Peyer's patch (tissue), 4 donors: ENCODE measurements at regions not wholly inside any gene's neighbourhood (a gene's known extent, or its start where the extent isn't known, plus 50 kb on each side); places are given as distances from the start of the nearest gene placed in this dataset.

Experiments used
- DNase-seq, 3 donors: peaks; one replicate each; pipeline ENCODE4 v3.0.0-alpha.2; 2017 to 2019
- H3K27ac ChIP-seq, 4 donors: fragments of 200-600 bp; sonication (generic); one replicate each; pipeline ENCODE4 v1.5.1; 2016 to 2019
- H3K27me3 ChIP-seq, 2 donors: fragments of 200-600 bp; sonication (generic); one replicate each; pipeline ENCODE4 v1.5.1; 2019
- H3K36me3 ChIP-seq, 3 donors: fragments of 200-600 bp; sonication (generic); one replicate each; pipeline ENCODE4 v1.5.1; 2016 to 2019
- H3K4me1 ChIP-seq, 4 donors: fragments of 200-600 bp; sonication (generic); one replicate each; pipeline ENCODE4 v1.5.1; 2016 to 2019
- H3K4me3 ChIP-seq, 4 donors: fragments of 200-600 bp; sonication (generic); 1 replicate in 3 of 4; 2 replicates in 1 of 4; pipeline ENCODE4 v1.5.1; 2016 to 2019; ENCODE audit warnings: mild to moderate bottlenecking in 1 of 4
- H3K9me3 ChIP-seq, 4 donors: fragments of 200-600 bp; sonication (generic); one replicate each; pipeline ENCODE4 v1.5.1; 2016 to 2019; ENCODE audit warnings: mild to moderate bottlenecking in 1 of 4
- CTCF ChIP-seq, 6 experiments: fragments of 450-650 bp in 4 of 6; fragments of 200-600 bp in 2 of 6; sonication (generic) in 1 of 6; IDR thresholded peaks; one replicate each; pipeline ENCODE4 v1.5.1; 2017 to 2019; ENCODE audit warnings: antibody characterized with exemption in 6 of 6, mild to moderate bottlenecking in 3 of 6, moderate library complexity in 1 of 6
- POLR2A ChIP-seq, 2 donors: fragments of 450-650 bp; IDR thresholded peaks; one replicate each; pipeline ENCODE4 v1.5.1; 2017; ENCODE audit warnings: antibody characterized with exemption in 2 of 2, mild to moderate bottlenecking in 2 of 2, moderate library complexity in 2 of 2

- TF ChIP-seq CTCF (IDR thresholded peaks at IDR 0.05) (peak in 1 of 6 experiments; percentile 25), POLR2A (IDR thresholded peaks at IDR 0.05) (no peak)
- Histone ChIP-seq H3K27ac (peak overlapping the region in 1 of 4 donors; percentile 49), H3K36me3 (no peaks in the 10 kb centered on the region), H3K4me1 (peaks cover 0 to 17% (median 0%) of the 10 kb centered on the region in 4 donors), H3K27me3 (no peaks in the 10 kb centered on the region), H3K9me3 (no peaks in the 10 kb centered on the region), H3K4me3 (no peak overlapping the region)
- peak in 2 of 3 donors; percentile 87 to 90 for DNase-seq
Measured at GRCh38 chr7:50962962-50963374, 180.3 kb upstream of the GRB10 start.

- H3K4me1 ChIP-seq, result peaks cover 0 to 17% (median 0%) of the 10 kb centered on the region in 4 donors
- no peaks in the 10 kb centered on the region for H3K36me3 ChIP-seq
- H3K4me3 ChIP-seq, result no peak overlapping the region
- peak overlapping the region in 1 of 4 donors; percentile 49 for H3K27ac ChIP-seq
- H3K27me3 ChIP-seq, result no peaks in the 10 kb centered on the region
- H3K9me3 ChIP-seq, result no peaks in the 10 kb centered on the region
- TF ChIP-seq POLR2A (IDR thresholded peaks at IDR 0.05), result no peak
- no peak for TF ChIP-seq CTCF (IDR thresholded peaks at IDR 0.05)
- no peak for DNase-seq
Measured at GRCh38 chr7:50962281-50962883, 179.7 kb upstream of the GRB10 start.

- Histone ChIP-seq H3K4me1 (peaks cover 0 to 17% (median 0%) of the 10 kb centered on the region in 4 donors), H3K4me3 (no peak overlapping the region), H3K9me3 (no peaks in the 10 kb centered on the region), H3K27ac (no peak overlapping the region), H3K36me3 (no peaks in the 10 kb centered on the region), H3K27me3 (no peaks in the 10 kb centered on the region)
- no peak for DNase-seq
- no peak for TF ChIP-seq CTCF (IDR thresholded peaks at IDR 0.05)
- no peak for TF ChIP-seq POLR2A (IDR thresholded peaks at IDR 0.05)
Measured at GRCh38 chr7:50960621-50961310, 178.1 kb upstream of the GRB10 start.

GRCh38 chr7:50959991-50960390, 177.3 kb upstream of the GRB10 start:
- H3K9me3 ChIP-seq, result no peaks in the 10 kb centered on the region
- H3K27ac ChIP-seq, result no peak overlapping the region

GRCh38 chr7:50959560-50959959, 176.9 kb upstream of the GRB10 start:
- Histone ChIP-seq H3K27me3 (no peaks in the 10 kb centered on the region), H3K36me3 (no peaks in the 10 kb centered on the region)
- TF ChIP-seq CTCF (IDR thresholded peaks at IDR 0.05) (no peak), POLR2A (IDR thresholded peaks at IDR 0.05) (no peak)

More at GRCh38 chr7:50959991-50960390, 177.3 kb upstream of the GRB10 start:
- no peak for TF ChIP-seq CTCF (IDR thresholded peaks at IDR 0.05)
- no peak for DNase-seq
- Histone ChIP-seq H3K27me3 (no peaks in the 10 kb centered on the region), H3K4me1 (peaks cover 0 to 17% (median 0%) of the 10 kb centered on the region in 4 donors), H3K4me3 (no peak overlapping the region), H3K36me3 (no peaks in the 10 kb centered on the region)

More at GRCh38 chr7:50959560-50959959, 176.9 kb upstream of the GRB10 start:
- Histone ChIP-seq H3K9me3 (no peaks in the 10 kb centered on the region), H3K27ac (no peak overlapping the region), H3K4me1 (peaks cover 0 to 17% (median 0%) of the 10 kb centered on the region in 4 donors), H3K4me3 (no peak overlapping the region)
- no peak for DNase-seq
